Muscle of leg (tissue), 3 donors: ENCODE measurements at regions not wholly inside any gene's neighbourhood (a gene's known extent, or its start where the extent isn't known, plus 50 kb on each side); places are given as distances from the start of the nearest gene placed in this dataset.
A peak's percentile ranks its signal among the peaks of the same experiment; 100 is the strongest.
"Not testable (repeated sequence)": the region's sequence is repeated elsewhere in the genome, so short reads cannot be mapped to it uniquely, and the experiment has no call there.

Source experiments
- DNase-seq: peaks from one replicate; pipeline ENCODE4 v3.0.0; 2013
- H3K27ac ChIP-seq: one replicate; pipeline ENCODE4 v1.5.1; 2013; ENCODE audit warnings: mild to moderate bottlenecking, low read length, control low read depth
- H3K27me3 ChIP-seq: one replicate; pipeline ENCODE4 v1.6.1; 2013; ENCODE audit warnings: low read length; ENCODE audit not compliant: control insufficient read depth, insufficient read depth
- H3K36me3 ChIP-seq: one replicate; pipeline ENCODE4 v1.6.1; 2013; ENCODE audit warnings: low read length; ENCODE audit not compliant: control insufficient read depth, insufficient read depth
- H3K4me1 ChIP-seq: one replicate; pipeline ENCODE4 v1.6.1; 2013; ENCODE audit warnings: low read length; ENCODE audit not compliant: control insufficient read depth, insufficient read depth
- H3K4me3 ChIP-seq: one replicate; pipeline ENCODE4 v1.5.1; 2013; ENCODE audit warnings: low read length, control low read depth
- H3K9me3 ChIP-seq: replicated peaks from 2 replicates; pipeline ENCODE4 v1.6.1; 2013; ENCODE audit warnings: low read depth, low read length; ENCODE audit not compliant: control insufficient read depth
- WGBS: methylation state at CpG from one replicate; pipeline ENCODE4 v1.1.5; 2013; ENCODE audit warnings: missing lambda C conversion rate; ENCODE audit not compliant: insufficient coverage; 5-methylcytosine and 5-hydroxymethylcytosine counted together

DNA sequence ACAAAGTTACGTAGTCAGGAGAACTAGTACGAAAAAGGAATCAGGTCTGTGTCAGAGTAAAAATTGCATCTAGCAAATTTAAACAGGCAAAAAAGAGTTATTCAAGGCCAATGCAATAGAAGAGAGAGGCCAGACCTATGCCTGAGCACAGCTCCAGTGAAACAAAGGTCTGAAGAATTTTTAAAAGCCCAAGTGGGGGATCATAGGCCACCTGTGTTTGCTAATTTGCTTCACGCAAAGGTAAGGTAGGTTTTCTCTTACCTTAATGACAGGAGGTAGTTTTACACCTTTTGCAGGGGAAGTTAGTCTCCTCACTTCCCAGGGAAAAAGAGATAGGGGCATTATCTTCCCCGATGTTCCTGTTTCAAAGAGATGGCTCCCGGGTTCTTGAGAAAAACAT lies 448.6 kb upstream of the TECRL start:
- 67% methylated on average over 3 of the region's 5 CpGs for WGBS

DNA sequence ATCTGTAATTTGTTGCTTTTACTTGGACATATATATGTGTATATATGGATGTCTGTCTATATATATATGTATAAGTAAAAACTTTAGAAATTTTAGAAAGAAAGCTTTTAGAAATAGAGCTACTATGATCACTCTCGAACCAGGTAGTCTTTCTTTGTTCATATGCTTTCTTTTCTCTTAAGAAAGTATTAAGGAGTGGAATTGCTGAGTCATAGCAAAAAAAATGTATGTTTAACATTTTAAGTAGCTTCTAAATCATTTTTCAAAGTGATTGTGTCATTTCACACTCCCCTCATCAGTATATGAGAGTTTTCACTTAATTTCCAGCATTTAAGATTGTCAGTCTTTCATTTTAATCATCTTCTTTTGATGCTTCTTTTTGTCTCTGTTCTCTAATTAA lies 447.9 kb upstream of the TECRL start:
- Histone ChIP-seq H3K27me3 (no peaks in the 10 kb centered on the region), H3K36me3 (no peaks in the 10 kb centered on the region), H3K4me1 (no peaks in the 10 kb centered on the region), H3K9me3 (no peaks in the 10 kb centered on the region), H3K27ac (no peak overlapping the region), H3K4me3 (no peak overlapping the region)
- no peak for DNase-seq
- no CpG with 5 or more reads among the region's 1 CpG for WGBS

More for the DNA sequence above, 448.6 kb upstream of the TECRL start:
- H3K36me3 ChIP-seq, result no peaks in the 10 kb centered on the region
- H3K27ac ChIP-seq, result no peak overlapping the region
- no peaks in the 10 kb centered on the region for H3K9me3 ChIP-seq
- H3K27me3 ChIP-seq, result no peaks in the 10 kb centered on the region
- H3K4me3 ChIP-seq, result no peak overlapping the region
- DNase-seq, result no peak
- no peaks in the 10 kb centered on the region for H3K4me1 ChIP-seq

DNA sequence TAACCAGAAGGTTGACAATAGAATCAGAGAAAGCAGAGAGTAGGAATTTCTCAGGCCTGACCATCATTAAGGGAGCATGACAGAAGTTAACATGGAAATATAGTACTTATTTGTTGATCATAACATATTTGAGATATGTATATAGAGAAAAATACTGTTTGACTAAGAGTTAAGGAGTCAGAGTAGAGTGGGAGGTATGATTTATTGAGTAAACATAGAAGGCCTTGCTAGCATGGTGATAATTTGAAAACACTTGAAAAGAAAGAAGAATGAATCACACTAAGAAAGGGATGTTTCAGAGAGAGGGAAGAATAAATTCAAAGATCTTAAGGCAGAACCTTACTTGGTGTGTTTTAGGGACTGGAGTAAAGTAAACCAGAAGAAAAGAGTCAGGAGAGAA lies 437.2 kb upstream of the TECRL start:
- DNase-seq, result no peak
- Histone ChIP-seq H3K36me3 (no peaks in the 10 kb centered on the region), H3K4me1 (no peaks in the 10 kb centered on the region), H3K4me3 (no peak overlapping the region), H3K27ac (no peak overlapping the region), H3K27me3 (no peaks in the 10 kb centered on the region), H3K9me3 (no peaks in the 10 kb centered on the region)

DNA sequence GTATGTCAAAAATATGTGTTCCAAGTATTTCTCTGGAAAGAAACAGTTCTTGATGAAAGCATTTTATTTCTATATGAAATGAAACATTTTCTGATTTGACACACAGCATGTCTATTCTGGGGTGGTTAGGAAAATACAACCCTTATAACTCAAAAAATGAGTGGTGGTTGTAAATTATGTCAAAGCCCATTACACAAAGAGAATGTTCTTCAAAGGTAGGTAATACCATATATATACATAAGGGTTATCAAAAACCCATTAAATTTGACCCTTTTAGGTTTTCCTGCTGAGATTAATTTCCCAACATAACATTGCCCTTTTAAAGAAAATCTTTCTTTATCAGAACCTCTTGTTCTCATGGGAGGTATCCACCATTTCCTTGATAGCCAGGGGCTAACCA lies 420.5 kb upstream of the TECRL start:
- Histone ChIP-seq H3K4me1 (no peaks in the 10 kb centered on the region), H3K4me3 (no peak overlapping the region), H3K9me3 (no peaks in the 10 kb centered on the region), H3K27ac (no peak overlapping the region), H3K36me3 (no peaks in the 10 kb centered on the region), H3K27me3 (no peaks in the 10 kb centered on the region)
- no peak for DNase-seq

DNA sequence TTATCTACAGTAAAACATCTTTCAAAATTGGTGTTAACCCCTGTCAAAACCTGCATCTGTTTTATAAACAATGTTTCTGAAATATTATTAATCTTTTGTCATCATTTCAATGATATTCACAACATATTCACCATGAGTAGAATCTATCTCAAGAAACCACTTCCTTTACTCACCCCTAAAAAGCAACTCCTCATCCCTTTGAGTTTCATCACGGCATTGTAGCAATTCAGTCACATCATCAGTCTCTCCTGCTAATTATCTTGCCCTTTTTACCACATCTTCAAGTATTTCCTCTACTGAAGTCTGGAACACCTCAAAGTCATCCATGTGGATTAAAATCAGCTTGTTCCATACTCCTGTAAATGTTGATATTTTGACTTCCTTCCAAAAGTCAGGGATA lies 415.3 kb upstream of the TECRL start:
- H3K36me3 ChIP-seq, result no peaks in the 10 kb centered on the region
- no peak overlapping the region for H3K4me3 ChIP-seq
- no peaks in the 10 kb centered on the region for H3K27me3 ChIP-seq
- no peaks in the 10 kb centered on the region for H3K4me1 ChIP-seq
- H3K9me3 ChIP-seq, result no peaks in the 10 kb centered on the region
- WGBS, result 80% methylated on average over 1 of the region's 1 CpG
- H3K27ac ChIP-seq, result no peak overlapping the region
- no peak for DNase-seq

DNA sequence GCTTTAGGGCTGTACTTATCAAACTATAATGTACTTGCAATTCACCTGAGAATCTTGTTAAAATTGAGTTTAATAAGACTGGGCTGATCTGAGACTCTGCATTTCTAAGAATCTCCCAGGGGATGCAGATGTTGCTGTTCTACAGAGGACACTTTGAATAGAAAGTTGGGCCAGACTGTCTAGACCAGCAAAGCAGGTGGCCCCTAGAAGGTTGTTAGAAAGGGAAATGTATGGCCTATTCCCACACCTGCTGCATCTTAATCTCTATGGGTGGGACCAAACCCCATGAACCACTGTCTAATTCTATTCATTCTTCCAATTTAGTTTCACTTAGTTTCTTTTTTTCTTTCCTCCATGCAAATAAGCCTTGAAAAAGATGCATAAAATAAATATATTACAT lies 413.2 kb upstream of the TECRL start:
- Histone ChIP-seq H3K36me3 (no peaks in the 10 kb centered on the region), H3K27me3 (no peaks in the 10 kb centered on the region), H3K27ac (no peak overlapping the region), H3K4me1 (no peaks in the 10 kb centered on the region), H3K4me3 (no peak overlapping the region), H3K9me3 (no peaks in the 10 kb centered on the region)
- DNase-seq, result no peak

DNA sequence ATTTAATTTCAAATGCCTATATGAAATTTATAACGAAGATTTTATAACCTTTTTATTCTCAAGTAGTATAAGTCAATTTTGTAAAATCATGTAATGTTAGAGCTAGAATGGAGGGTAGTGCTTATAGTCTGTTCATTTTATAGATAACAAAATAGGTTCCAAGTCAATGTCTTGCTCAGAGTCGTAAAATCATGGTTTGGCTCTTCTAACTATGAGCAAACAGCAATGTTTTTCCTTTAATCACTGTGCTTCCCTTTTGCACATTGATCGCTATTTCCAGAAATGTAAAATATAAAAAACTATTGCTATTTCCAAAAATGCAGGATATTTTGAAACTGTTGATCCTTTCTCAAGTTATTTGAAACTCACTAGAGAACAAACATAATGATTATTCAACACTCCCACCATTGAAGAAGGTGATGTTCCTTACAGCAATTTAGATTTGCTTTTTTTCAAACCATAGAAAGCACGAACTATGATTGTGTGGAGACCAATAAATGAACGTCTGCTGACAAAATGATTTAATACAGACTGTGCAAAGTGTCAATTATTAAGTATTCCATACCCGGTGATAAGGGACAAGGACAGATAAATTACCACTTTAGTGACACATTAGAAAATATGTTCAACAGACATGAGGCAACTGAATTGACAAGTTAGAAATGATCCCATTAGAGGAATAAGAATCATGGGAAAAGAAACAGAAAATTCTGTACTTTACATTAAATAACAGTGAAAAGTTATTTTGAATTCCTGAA lies 412.1 kb upstream of the TECRL start:
- Histone ChIP-seq H3K4me3 (no peak overlapping the region), H3K27ac (no peak overlapping the region), H3K9me3 (no peaks in the 10 kb centered on the region), H3K36me3 (no peaks in the 10 kb centered on the region), H3K27me3 (no peaks in the 10 kb centered on the region), H3K4me1 (no peaks in the 10 kb centered on the region)
- no peak for DNase-seq
- no CpG with 5 or more reads among the region's 6 CpGs for WGBS

DNA sequence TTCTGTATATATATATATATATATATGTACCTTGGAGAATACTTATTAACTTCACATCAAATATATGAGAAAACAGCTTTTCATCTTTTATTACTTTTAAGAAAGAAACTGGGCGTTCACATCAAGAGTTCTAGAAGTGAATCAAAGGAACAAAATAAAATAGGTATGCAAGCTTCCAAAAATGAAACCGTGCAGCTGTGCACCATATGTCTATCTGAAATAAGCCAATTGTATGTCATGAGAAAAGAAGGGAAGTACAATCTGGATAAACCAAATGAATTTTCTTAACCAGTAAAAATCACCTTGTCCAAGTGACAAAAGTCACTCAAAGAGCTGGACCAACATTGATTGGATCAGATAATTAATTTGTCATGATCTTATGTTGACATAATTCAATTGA lies 405.4 kb upstream of the TECRL start:
- Histone ChIP-seq H3K27me3 (no peaks in the 10 kb centered on the region), H3K9me3 (no peaks in the 10 kb centered on the region), H3K4me1 (no peaks in the 10 kb centered on the region), H3K36me3 (no peaks in the 10 kb centered on the region), H3K27ac (no peak overlapping the region), H3K4me3 (no peak overlapping the region)
- peak; percentile 7 for DNase-seq
- no CpG with 5 or more reads among the region's 2 CpGs for WGBS

DNA sequence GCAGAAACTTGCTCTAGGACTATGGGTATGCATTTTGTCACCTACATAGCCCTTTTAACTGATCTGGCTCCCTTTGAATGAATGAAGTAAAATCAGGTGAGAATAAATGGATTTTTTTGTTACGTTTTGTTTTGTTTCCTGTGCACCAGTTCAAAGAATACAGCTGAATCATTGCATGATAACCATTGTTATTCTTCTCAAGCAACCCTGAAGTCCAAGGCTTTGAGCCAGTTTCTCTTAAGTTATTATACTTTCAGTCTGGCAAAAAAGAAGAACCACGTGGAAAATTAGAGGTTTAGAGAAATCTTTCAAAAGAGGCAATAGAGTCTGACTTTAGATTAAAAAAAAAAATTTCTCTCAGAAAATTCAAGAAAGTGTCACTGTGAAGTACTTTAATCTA lies 398.6 kb upstream of the TECRL start:
- DNase-seq, result no peak
- Histone ChIP-seq H3K4me3 (no peak overlapping the region), H3K36me3 (no peaks in the 10 kb centered on the region), H3K27me3 (no peaks in the 10 kb centered on the region), H3K9me3 (no peaks in the 10 kb centered on the region), H3K4me1 (no peaks in the 10 kb centered on the region), H3K27ac (no peak overlapping the region)
- no CpG with 5 or more reads among the region's 2 CpGs for WGBS

DNA sequence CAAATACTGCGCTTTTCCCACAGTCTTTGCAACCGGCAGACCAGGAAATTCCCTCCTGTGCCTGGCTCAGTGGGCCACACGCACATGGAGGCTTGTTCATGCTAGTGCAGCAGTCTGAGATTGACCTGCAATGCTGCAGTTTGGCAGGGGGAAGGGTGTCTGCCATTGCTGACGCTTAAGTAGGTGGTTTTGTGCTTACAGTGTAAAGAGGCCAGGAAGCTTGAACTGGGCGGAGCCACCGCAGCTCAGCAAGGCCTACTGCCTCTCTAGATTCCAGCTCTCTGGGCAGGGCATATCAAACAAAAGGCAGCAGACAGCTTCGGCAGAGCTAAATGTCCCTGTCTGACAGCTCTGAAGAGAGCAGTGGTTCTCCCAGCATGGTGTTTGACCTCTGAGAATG lies 390.5 kb upstream of the TECRL start:
- no peaks in the 10 kb centered on the region for H3K9me3 ChIP-seq
- H3K36me3 ChIP-seq, result no peaks in the 10 kb centered on the region
- no peak for DNase-seq
- no peak overlapping the region for H3K4me3 ChIP-seq
- no peaks in the 10 kb centered on the region for H3K27me3 ChIP-seq
- H3K4me1 ChIP-seq, result no peaks in the 10 kb centered on the region
- WGBS, result 88% methylated on average over 7 of the region's 7 CpGs
- no peak overlapping the region for H3K27ac ChIP-seq

DNA sequence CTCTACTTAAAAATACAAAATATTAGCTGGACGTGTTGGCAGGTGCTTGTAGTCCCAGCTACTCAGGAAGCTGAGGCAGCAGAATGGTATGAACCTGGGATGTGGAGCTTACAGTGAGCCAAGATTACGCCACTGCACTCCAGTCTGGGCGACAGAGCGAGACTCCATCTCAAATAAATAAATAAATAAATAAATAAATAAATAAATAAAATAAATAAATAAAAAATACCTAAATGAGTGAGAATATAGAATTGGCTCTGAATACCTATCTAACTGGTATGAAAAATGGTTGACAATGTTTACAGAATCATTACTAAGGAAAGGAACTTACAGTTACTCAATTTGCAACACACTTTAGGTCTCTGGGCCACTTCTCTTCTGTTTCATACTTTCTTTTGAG lies 389.6 kb upstream of the TECRL start:
- not testable (repeated sequence) for H3K27ac ChIP-seq, H3K4me1 ChIP-seq, H3K36me3 ChIP-seq, H3K9me3 ChIP-seq, H3K4me3 ChIP-seq, DNase-seq, H3K27me3 ChIP-seq
- WGBS, result 100% methylated on average over 1 of the region's 4 CpGs
